H9 (cell line): ENCODE measurements at regions not wholly inside any gene's neighbourhood (a gene's known extent, or its start where the extent isn't known, plus 50 kb on each side); places are given as distances from the start of the nearest gene placed in this dataset.

Experiments
- DNase-seq: peaks from one replicate; pipeline ENCODE4 v3.0.0-alpha.2; 2017
- H2AFZ ChIP-seq: one replicate; pipeline ENCODE4 v1.6.1; 2013; ENCODE audit warnings: mild to moderate bottlenecking, low read length, control low read depth, moderate library complexity
- H2AK5ac ChIP-seq: 2 replicates; pipeline ENCODE4 v1.6.1; 2013; ENCODE audit warnings: low read length, control low read depth, mixed read lengths; ENCODE audit not compliant: insufficient read length
- H2BK120ac ChIP-seq: one replicate; pipeline ENCODE4 v1.6.1; 2013; ENCODE audit warnings: low read depth, mild to moderate bottlenecking, low read length, control low read depth, inconsistent platforms; ENCODE audit not compliant: poor library complexity, severe bottlenecking
- H2BK12ac ChIP-seq: 2 replicates; pipeline ENCODE4 v1.6.1; 2013; ENCODE audit warnings: low read length, control low read depth, mixed read lengths, low read depth; ENCODE audit not compliant: insufficient read length
- H2BK15ac ChIP-seq: 2 replicates; pipeline ENCODE4 v1.6.1; 2013; ENCODE audit warnings: low read depth, low read length, control low read depth
- H2BK20ac ChIP-seq: one replicate; pipeline ENCODE4 v1.6.1; 2013; ENCODE audit warnings: low read depth, mild to moderate bottlenecking, low read length, control low read depth, inconsistent platforms; ENCODE audit not compliant: poor library complexity, severe bottlenecking
- H2BK5ac ChIP-seq: 2 replicates; pipeline ENCODE4 v1.6.1; 2013; ENCODE audit warnings: low read length, control low read depth, mixed read lengths; ENCODE audit not compliant: insufficient read length
- H3K14ac ChIP-seq: 2 replicates; pipeline ENCODE4 v1.6.1; 2013; ENCODE audit warnings: low read length, control low read depth; ENCODE audit not compliant: insufficient read depth
- H3K18ac ChIP-seq: 2 replicates; pipeline ENCODE4 v1.6.1; 2013; ENCODE audit warnings: low read depth, mild to moderate bottlenecking, mixed read lengths, low read length, control low read depth; ENCODE audit not compliant: insufficient read length
- H3K23ac ChIP-seq: 2 replicates; pipeline ENCODE4 v1.6.1; 2013; ENCODE audit warnings: low read length, control low read depth, mixed read lengths, low read depth; ENCODE audit not compliant: insufficient read length
- H3K23me2 ChIP-seq: 2 replicates; pipeline ENCODE4 v1.6.1; 2013; ENCODE audit warnings: low read depth, mild to moderate bottlenecking, mixed read lengths, low read length, control low read depth; ENCODE audit not compliant: insufficient read length, poor library complexity, severe bottlenecking
- H3K27ac ChIP-seq: 2 replicates; pipeline ENCODE4 v1.5.1; 2013; ENCODE audit warnings: low read length, control low read depth, mixed read lengths, low read depth; ENCODE audit not compliant: insufficient read length
- H3K27me3 ChIP-seq: 2 replicates; pipeline ENCODE4 v1.6.1; 2013; ENCODE audit warnings: low read length, control low read depth, inconsistent platforms; ENCODE audit not compliant: insufficient read depth
- H3K4ac ChIP-seq: 2 replicates; pipeline ENCODE4 v1.6.1; 2013; ENCODE audit warnings: low read depth, mild to moderate bottlenecking, control low read depth, inconsistent platforms, low read length, moderate library complexity
- H3K4me1 ChIP-seq: 2 replicates; pipeline ENCODE4 v1.6.1; 2013; ENCODE audit warnings: low read length, control low read depth, inconsistent platforms; ENCODE audit not compliant: insufficient read depth
- H3K4me2 ChIP-seq: 2 replicates; pipeline ENCODE4 v1.6.1; 2013; ENCODE audit warnings: low read length, control low read depth, mixed read lengths; ENCODE audit not compliant: insufficient read length, insufficient read depth
- H3K56ac ChIP-seq: 2 replicates; pipeline ENCODE4 v1.6.1; 2013; ENCODE audit warnings: low read depth, mild to moderate bottlenecking, mixed read lengths, low read length, control low read depth; ENCODE audit not compliant: insufficient read length
- H3K79me1 ChIP-seq: 2 replicates; pipeline ENCODE4 v1.6.1; 2013; ENCODE audit warnings: low read depth, mild to moderate bottlenecking, moderate library complexity, low read length, control low read depth, inconsistent platforms; ENCODE audit not compliant: insufficient read depth, poor library complexity, severe bottlenecking
- H3K79me2 ChIP-seq: 2 replicates; pipeline ENCODE4 v1.6.1; 2013; ENCODE audit warnings: low read length, control low read depth, inconsistent platforms; ENCODE audit not compliant: insufficient read depth
- H3K9ac ChIP-seq: 2 replicates; pipeline ENCODE4 v1.6.1; 2013; ENCODE audit warnings: low read length, control low read depth, mixed read lengths; ENCODE audit not compliant: insufficient read length; ENCODE audit errors: extremely low read depth
- H3K9me3 ChIP-seq: one replicate; pipeline ENCODE4 v1.6.1; 2013; ENCODE audit warnings: low read depth, low read length, inconsistent platforms; ENCODE audit not compliant: control insufficient read depth
- H3T11ph ChIP-seq: one replicate; pipeline ENCODE4 v1.6.1; 2013; ENCODE audit warnings: mild to moderate bottlenecking, low read length, control low read depth, inconsistent platforms
- H4K20me1 ChIP-seq: one replicate; pipeline ENCODE4 v1.6.1; 2013; ENCODE audit not compliant: control insufficient read depth, insufficient read length, insufficient read depth
- H4K5ac ChIP-seq: 2 replicates; pipeline ENCODE4 v1.6.1; 2013; ENCODE audit warnings: low read depth, mild to moderate bottlenecking, mixed read lengths, low read length, control low read depth; ENCODE audit not compliant: insufficient read length
- H4K8ac ChIP-seq: replicated peaks from 2 replicates; pipeline ENCODE4 v1.6.1; 2013; ENCODE audit warnings: low read length, control low read depth, mixed read lengths, low read depth; ENCODE audit not compliant: insufficient read length
- H4K91ac ChIP-seq: 2 replicates; pipeline ENCODE4 v1.6.1; 2013; ENCODE audit warnings: low read depth, mild to moderate bottlenecking, moderate library complexity, mixed read lengths, low read length, control low read depth; ENCODE audit not compliant: insufficient read length
- H3K27ac Mint-ChIP-seq, 3 experiments: 2 replicates in 2 of 3; 3 replicates in 1 of 3; pipeline ENCODE4 v1.8.0; 2020 to 2021; ENCODE audit warnings: mixed read lengths in 3 of 3, mild to moderate bottlenecking in 1 of 3, moderate library complexity in 1 of 3
- H3K27me3 Mint-ChIP-seq: 2 replicates; pipeline ENCODE4 v1.8.0; 2021; ENCODE audit warnings: low read depth, mild to moderate bottlenecking, moderate library complexity, mixed read lengths
- H3K36me3 Mint-ChIP-seq, 3 experiments: 2 replicates in 2 of 3; 3 replicates in 1 of 3; pipeline ENCODE4 v1.8.0; 2020 to 2021; ENCODE audit warnings: low read depth in 3 of 3, mixed read lengths in 3 of 3; ENCODE audit not compliant: insufficient read depth in 1 of 3
- H3K4me1 Mint-ChIP-seq, 2 experiments: 2 replicates each; pipeline ENCODE4 v1.8.0; 2020; ENCODE audit warnings: mixed read lengths in 2 of 2
- H3K4me3 Mint-ChIP-seq, 2 experiments: 2 replicates in 1 of 2; 3 replicates in 1 of 2; pipeline ENCODE4 v1.8.0; 2020 to 2021; ENCODE audit warnings: mild to moderate bottlenecking in 2 of 2, mixed read lengths in 2 of 2, moderate library complexity in 1 of 2
- H3K9me3 Mint-ChIP-seq, 2 experiments: 2 replicates in 1 of 2; 3 replicates in 1 of 2; pipeline ENCODE4 v1.8.0; 2020; ENCODE audit warnings: mild to moderate bottlenecking in 2 of 2, mixed read lengths in 2 of 2, moderate library complexity in 1 of 2
- CTCF ChIP-seq: fragments of 200-600 bp; sonication (generic); conservative IDR thresholded peaks from 3 replicates; pipeline ENCODE4 v1.8.0; 2021; ENCODE audit warnings: antibody characterized with exemption, mild to moderate bottlenecking
- WGBS: extraction: QIAGEN DNeasy Blood & Tissue Kit; methylation state at CpG from one replicate; pipeline ENCODE4 v1.1.7; 2013; ENCODE audit warnings: missing lambda C conversion rate, low lambda C conversion rate, mixed read lengths; ENCODE audit not compliant: insufficient read length; ENCODE audit errors: extremely low coverage; 5-methylcytosine and 5-hydroxymethylcytosine counted together

GRCh38 chr2:198315791-198316630 is 511.6 kb downstream of the PLCL1 start:
- Histone ChIP-seq H3K14ac (no peak overlapping the region), H3K27ac (no peak overlapping the region)

More at GRCh38 chr2:198315791-198316630, 511.6 kb downstream of the PLCL1 start:
- DNase-seq = no peak
- no peaks in the 10 kb centered on the region for H3K4me1 ChIP-seq
- H4K8ac ChIP-seq = no peak overlapping the region
- H3K79me1 ChIP-seq = no peaks in the 10 kb centered on the region
- H3K4me2 ChIP-seq = no peak overlapping the region
- H3K9ac ChIP-seq = no peak overlapping the region
- H4K91ac ChIP-seq = no peak overlapping the region
- H2BK20ac ChIP-seq = no peak overlapping the region
- H3T11ph ChIP-seq = no peak overlapping the region
- Mint-ChIP-seq H3K27ac (no peak overlapping the region), H3K36me3 (no peaks in the 10 kb centered on the region), H3K4me3 (no peak overlapping the region), H3K4me1 (peaks cover 11 to 21% of the 10 kb centered on the region in 2 experiments), H3K9me3 (no peaks in the 10 kb centered on the region; a peak in 1 of 5 replicates), H3K27me3 (no peaks in the 10 kb centered on the region)
- no peak overlapping the region for H2AK5ac ChIP-seq
- no peaks in the 10 kb centered on the region for H3K23me2 ChIP-seq
- H2AFZ ChIP-seq = no peak overlapping the region
- no peaks in the 10 kb centered on the region for H3K79me2 ChIP-seq
- no peak overlapping the region for H2BK12ac ChIP-seq
- no peak overlapping the region for H3K23ac ChIP-seq
- no CpG with 5 or more reads among the region's 4 CpGs for WGBS
- H4K20me1 ChIP-seq = no peaks in the 10 kb centered on the region
- no peaks in the 10 kb centered on the region for H3K9me3 ChIP-seq
- no peaks in the 10 kb centered on the region for H3K27me3 ChIP-seq
- no peak overlapping the region for H2BK5ac ChIP-seq
- no peak overlapping the region for H2BK15ac ChIP-seq
- H3K18ac ChIP-seq = no peak overlapping the region
- no peak for TF ChIP-seq CTCF
- no peak overlapping the region for H3K56ac ChIP-seq
- H3K4ac ChIP-seq = no peak overlapping the region
- H2BK120ac ChIP-seq = no peak overlapping the region
- H4K5ac ChIP-seq = no peak overlapping the region
